WERI-Rb-1 (cell line): ENCODE measurements at regions not wholly inside any gene's neighbourhood (a gene's known extent, or its start where the extent isn't known, plus 50 kb on each side); places are given as distances from the start of the nearest gene placed in this dataset.

Experiments
- DNase-seq: peaks from one replicate; pipeline ENCODE4 v3.0.0-alpha.2; 2020
- H3K27ac ChIP-seq: fragments of 250-450 bp; sonication (Bioruptor Pico); 2 replicates; pipeline ENCODE4 v1.5.1; 2020; ENCODE audit warnings: mild to moderate bottlenecking, moderate library complexity
- H3K27me3 ChIP-seq: fragments of 250-450 bp; sonication (Bioruptor Pico); 2 replicates; pipeline ENCODE4 v1.5.1; 2021; ENCODE audit warnings: mild to moderate bottlenecking, low read depth, moderate library complexity; ENCODE audit not compliant: insufficient read depth, severe bottlenecking
- H3K36me3 ChIP-seq: fragments of 250-450 bp; sonication (Bioruptor Pico); 2 replicates; pipeline ENCODE4 v1.5.1; 2020; ENCODE audit warnings: mild to moderate bottlenecking, moderate library complexity
- H3K4me3 ChIP-seq: 2 replicates; pipeline ENCODE4 v1.5.1; 2011; ENCODE audit warnings: low read depth, mild to moderate bottlenecking, control low read depth, low read length
- H3K9me3 ChIP-seq: fragments of 250-450 bp; sonication (Bioruptor Pico); 2 replicates; pipeline ENCODE4 v1.5.1; 2021; ENCODE audit warnings: mild to moderate bottlenecking, moderate library complexity; ENCODE audit not compliant: severe bottlenecking
- CTCF ChIP-seq: IDR thresholded peaks from 2 replicates; pipeline ENCODE4 v1.5.1; 2011; ENCODE audit warnings: low read depth, mild to moderate bottlenecking, control low read depth, inconsistent platforms, low read length

DNA sequence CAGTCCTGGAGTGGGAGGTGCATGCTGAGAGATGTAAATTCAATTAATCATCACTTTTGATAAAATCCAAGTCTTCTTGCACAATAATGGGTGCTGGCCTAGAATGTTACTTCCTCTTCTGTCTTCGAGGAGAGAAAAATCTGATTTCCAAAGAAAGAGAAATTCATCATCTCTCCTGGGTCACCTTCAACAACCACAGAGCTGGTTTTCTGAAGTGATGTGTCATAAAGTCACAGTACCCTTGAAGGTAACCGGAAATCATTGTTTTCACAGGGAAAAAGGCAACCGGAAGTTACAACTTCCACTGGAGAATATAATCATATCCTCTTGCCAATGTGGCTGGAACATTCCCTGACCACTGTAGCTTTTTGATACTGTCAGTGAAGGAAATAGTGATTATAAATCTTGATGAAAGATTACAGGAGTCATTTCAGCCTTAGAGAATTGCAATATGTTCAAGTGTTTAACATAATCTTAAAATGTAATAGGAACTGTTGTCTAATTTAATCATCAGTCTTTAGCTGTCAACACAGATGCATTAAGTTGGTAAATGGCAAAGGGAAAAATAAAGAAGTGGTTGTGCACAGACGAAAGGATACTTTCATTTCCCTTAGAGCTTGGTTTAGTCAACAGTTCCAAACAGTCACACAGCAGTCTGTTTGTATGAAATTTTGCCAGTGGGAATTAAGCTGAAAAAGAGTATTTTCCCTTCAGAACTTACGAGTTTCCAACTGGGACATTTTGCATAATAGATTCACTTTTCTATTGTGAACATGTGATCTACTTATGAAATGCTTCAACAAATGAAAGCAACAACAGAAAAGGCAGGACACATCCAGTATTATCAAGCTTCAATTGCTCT is 106.5 kb upstream of the SLC4A7 start:
- Histone ChIP-seq H3K36me3 (no peaks in the 10 kb centered on the region), H3K4me3 (no peak overlapping the region), H3K9me3 (no peaks in the 10 kb centered on the region), H3K27ac (no peak overlapping the region), H3K27me3 (no peaks in the 10 kb centered on the region)
- no peak for DNase-seq
- no peak for TF ChIP-seq CTCF

DNA sequence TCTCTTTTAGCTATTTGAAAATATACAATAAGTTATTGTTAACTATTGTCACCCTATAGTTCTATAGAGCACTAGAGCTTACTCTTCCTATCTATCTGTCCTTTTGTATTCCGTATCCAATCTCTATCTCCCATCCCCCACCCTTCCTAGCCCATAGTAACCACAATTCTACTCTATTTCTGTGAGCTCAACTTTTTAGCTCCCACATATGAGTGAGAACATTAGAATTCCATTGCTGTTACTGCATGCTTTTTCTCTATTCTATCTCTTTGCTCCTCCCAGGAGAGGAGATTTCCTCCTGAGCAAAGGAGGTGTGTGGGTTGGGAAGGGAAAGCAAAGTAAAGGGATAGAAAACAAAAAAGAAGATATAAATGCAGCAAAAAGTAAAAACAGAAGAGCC is 105.6 kb upstream of the SLC4A7 start:
- no peak for TF ChIP-seq CTCF
- no peaks in the 10 kb centered on the region for H3K9me3 ChIP-seq
- H3K27ac ChIP-seq, result no peak overlapping the region
- no peak overlapping the region for H3K4me3 ChIP-seq
- no peak for DNase-seq
- no peaks in the 10 kb centered on the region for H3K36me3 ChIP-seq
- H3K27me3 ChIP-seq, result no peaks in the 10 kb centered on the region

DNA sequence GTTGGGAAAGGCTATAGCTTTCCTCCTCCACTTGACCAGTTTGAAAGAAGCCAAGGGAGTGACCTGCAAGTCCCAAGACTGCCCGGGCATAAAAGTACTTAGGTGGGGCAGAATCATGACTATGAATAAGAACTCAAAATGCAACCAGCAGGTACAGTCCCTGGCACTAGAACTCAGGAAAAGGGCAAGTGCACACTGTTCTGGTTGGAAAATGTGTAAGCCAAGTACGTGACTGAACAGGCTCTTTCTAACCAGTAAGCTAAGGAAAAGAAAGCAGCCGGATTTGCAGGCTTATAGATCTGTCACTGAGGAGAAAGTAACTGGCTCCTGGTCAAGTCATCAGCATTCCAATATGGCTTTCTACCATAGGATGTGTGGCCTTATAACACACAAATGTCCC is 101.2 kb upstream of the SLC4A7 start:
- Histone ChIP-seq H3K4me3 (no peak overlapping the region), H3K27me3 (no peaks in the 10 kb centered on the region), H3K27ac (no peak overlapping the region), H3K36me3 (no peaks in the 10 kb centered on the region), H3K9me3 (no peaks in the 10 kb centered on the region)
- TF ChIP-seq CTCF, result no peak
- DNase-seq, result no peak

DNA sequence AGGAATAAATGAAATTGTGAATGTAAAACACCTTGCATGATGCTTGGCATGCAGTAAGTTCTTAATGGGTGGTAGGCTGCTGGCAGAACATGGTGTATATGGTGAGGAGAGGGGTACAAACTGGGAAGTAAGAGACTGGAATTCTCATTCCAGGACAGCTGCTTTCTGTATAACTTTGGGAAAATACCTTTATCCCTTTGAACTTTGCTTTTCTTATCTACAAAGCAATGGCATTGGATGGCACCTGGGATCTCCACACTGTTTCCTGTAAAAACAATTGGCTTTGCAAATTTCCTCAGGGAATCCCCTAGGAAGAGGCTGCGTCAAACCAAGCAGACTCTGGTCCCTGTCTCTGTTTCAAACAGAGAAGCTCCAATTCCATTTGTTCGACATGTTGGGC is 100.7 kb upstream of the SLC4A7 start:
- no peaks in the 10 kb centered on the region for H3K9me3 ChIP-seq
- no peaks in the 10 kb centered on the region for H3K36me3 ChIP-seq
- TF ChIP-seq CTCF, result no peak
- no peak overlapping the region for H3K4me3 ChIP-seq
- DNase-seq, result no peak
- no peaks in the 10 kb centered on the region for H3K27me3 ChIP-seq
- no peak overlapping the region for H3K27ac ChIP-seq

DNA sequence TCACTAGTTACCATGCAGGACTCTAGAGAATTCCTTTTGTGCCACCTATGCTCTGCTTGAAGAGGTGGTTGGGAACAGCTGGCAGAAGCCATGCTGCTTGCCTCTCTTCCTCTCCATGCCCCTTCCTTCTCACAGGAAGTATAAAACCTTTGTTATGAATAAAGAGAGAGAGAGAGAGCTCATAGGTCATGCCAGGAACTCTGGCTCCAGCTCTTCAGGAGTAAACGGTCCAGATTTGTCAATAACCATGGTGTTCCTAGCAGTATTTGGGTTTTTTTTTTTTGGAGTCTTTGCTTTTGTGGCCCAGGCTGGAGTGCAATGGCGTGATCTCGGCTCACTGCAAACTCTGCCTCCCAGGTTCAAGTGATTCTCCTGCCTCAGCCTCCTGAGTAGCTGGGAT is 97.7 kb upstream of the SLC4A7 start:
- no peak for DNase-seq
- H3K4me3 ChIP-seq, result no peak overlapping the region
- no peak overlapping the region for H3K27ac ChIP-seq
- H3K27me3 ChIP-seq, result no peaks in the 10 kb centered on the region
- H3K36me3 ChIP-seq, result no peaks in the 10 kb centered on the region
- no peaks in the 10 kb centered on the region for H3K9me3 ChIP-seq
- no peak for TF ChIP-seq CTCF

DNA sequence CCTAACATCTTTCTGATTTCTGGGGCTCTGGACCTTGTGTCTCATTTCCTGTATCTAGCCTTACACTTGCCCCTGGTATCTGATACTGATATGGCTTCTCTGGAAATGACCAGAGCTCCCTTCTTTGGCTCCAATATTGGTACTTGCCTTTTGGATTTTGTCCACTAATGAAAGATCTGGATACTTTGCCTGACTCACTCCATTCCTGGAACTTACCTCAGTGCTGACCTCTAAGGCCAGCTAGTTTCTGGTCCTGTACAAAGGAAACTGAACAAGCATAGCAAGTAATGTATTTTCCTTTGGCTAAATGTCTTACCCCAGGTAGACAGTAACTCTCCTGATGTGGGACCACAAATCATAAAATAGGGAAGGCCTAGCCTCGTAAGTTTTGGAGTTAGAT is 93.8 kb upstream of the SLC4A7 start:
- no peak for TF ChIP-seq CTCF
- Histone ChIP-seq H3K4me3 (no peak overlapping the region), H3K27me3 (no peaks in the 10 kb centered on the region), H3K27ac (no peak overlapping the region), H3K36me3 (no peaks in the 10 kb centered on the region), H3K9me3 (no peaks in the 10 kb centered on the region)
- DNase-seq, result no peak
